Activated CD8-positive, alpha-beta memory T cell treated with anti-CD3 and anti-CD28 coated beads, Interleukin-2, amount 10 ng/mL, durations not matched to agents 7 days and 5 days (primary cell): ENCODE measurements at regions not wholly inside any gene's neighbourhood (a gene's known extent, or its start where the extent isn't known, plus 50 kb on each side); places are given as distances from the start of the nearest gene placed in this dataset.
A peak's percentile ranks its signal among the peaks of the same experiment; 100 is the strongest.

Experiments used
- ATAC-seq: fragments of 150-1000 bp; cut with Tn5 transposase; one replicate; pipeline ENCODE4 v1.10.0; 2021; ENCODE audit warnings: moderate library complexity
- CTCF ChIA-PET: fragments of 350-600 bp; sonication (Branson Sonifier 250); formaldehyde crosslinking; loops from one replicate; lab custom pipeline; 2021; ENCODE audit warnings: antibody characterized with exemption; lab: Charles Lee
- DNase-seq: peaks from one replicate; pipeline ENCODE4 v3.0.0-alpha.2; 2020
- H3K27ac Mint-ChIP-seq: one replicate; pipeline ENCODE4 v1.8.0; 2021; ENCODE audit warnings: mild to moderate bottlenecking, mixed read lengths
- H3K27me3 Mint-ChIP-seq: one replicate; pipeline ENCODE4 v1.8.0; 2021; ENCODE audit warnings: mixed read lengths
- H3K36me3 Mint-ChIP-seq: one replicate; pipeline ENCODE4 v1.8.0; 2021; ENCODE audit warnings: mild to moderate bottlenecking, mixed read lengths
- H3K4me1 Mint-ChIP-seq: one replicate; pipeline ENCODE4 v1.8.0; 2021; ENCODE audit warnings: mixed read lengths
- H3K4me3 Mint-ChIP-seq: one replicate; pipeline ENCODE4 v1.8.0; 2021; ENCODE audit warnings: mild to moderate bottlenecking, moderate library complexity, mixed read lengths
- H3K9me3 Mint-ChIP-seq: one replicate; pipeline ENCODE4 v1.8.0; 2022; ENCODE audit warnings: low read depth, mixed read lengths

- no peaks in the 10 kb centered on the region for H3K4me1 Mint-ChIP-seq
- no peak overlapping the region for H3K4me3 Mint-ChIP-seq
- H3K36me3 Mint-ChIP-seq, result no peaks in the 10 kb centered on the region
- DNase-seq (no peak), ATAC-seq (no peak)
- H3K27me3 Mint-ChIP-seq, result peaks cover 25% of the 10 kb centered on the region
- H3K27ac Mint-ChIP-seq, result no peak overlapping the region
- H3K9me3 Mint-ChIP-seq, result no peaks in the 10 kb centered on the region
- CTCF ChIA-PET, result no interaction called here
These were observed 212.7 kb upstream of the C1QTNF7 start for GRCh38 chr4:15215109-15215508.

- H3K27me3 Mint-ChIP-seq, result peaks cover 5% of the 10 kb centered on the region
- DNase-seq (no peak), ATAC-seq (no peak)
- H3K27ac Mint-ChIP-seq, result no peak overlapping the region
- H3K4me3 Mint-ChIP-seq, result no peak overlapping the region
- CTCF ChIA-PET, result no interaction called here
- no peaks in the 10 kb centered on the region for H3K4me1 Mint-ChIP-seq
- no peaks in the 10 kb centered on the region for H3K9me3 Mint-ChIP-seq
- H3K36me3 Mint-ChIP-seq, result no peaks in the 10 kb centered on the region
These were observed 201.6 kb upstream of the C1QTNF7 start for GRCh38 chr4:15226203-15226602.

GRCh38 chr4:15231265-15232091 is 196.4 kb upstream of the C1QTNF7 start:
- H3K4me3 Mint-ChIP-seq, result no peak overlapping the region
- CTCF ChIA-PET, result interaction anchor here (0.7 to 4.5 kb wide), 6 partner anchors 19 to 770 kb away, joined by 3 to 23 read pairs (median 4); no protein-coding TSS in a partner anchor
- peaks cover 23% of the 10 kb centered on the region for H3K4me1 Mint-ChIP-seq
- no peaks in the 10 kb centered on the region for H3K36me3 Mint-ChIP-seq
- H3K27ac Mint-ChIP-seq, result no peak overlapping the region
- no peaks in the 10 kb centered on the region for H3K27me3 Mint-ChIP-seq
- H3K9me3 Mint-ChIP-seq, result no peaks in the 10 kb centered on the region
- DNase-seq (peak; percentile 80), ATAC-seq (peak; percentile 81)

GRCh38 chr4:15232366-15233263 is 195.2 kb upstream of the C1QTNF7 start:
- CTCF ChIA-PET, result interaction anchor here (0.9 to 4.5 kb wide), 6 partner anchors 9 to 417 kb away, joined by 3 to 23 read pairs (median 10); no protein-coding TSS in a partner anchor
- no peaks in the 10 kb centered on the region for H3K9me3 Mint-ChIP-seq
- no peaks in the 10 kb centered on the region for H3K36me3 Mint-ChIP-seq
- H3K4me3 Mint-ChIP-seq, result no peak overlapping the region
- ATAC-seq (no peak), DNase-seq (no peak)
- peaks cover 2% of the 10 kb centered on the region for H3K27me3 Mint-ChIP-seq
- H3K27ac Mint-ChIP-seq, result no peak overlapping the region
- peaks cover 23% of the 10 kb centered on the region for H3K4me1 Mint-ChIP-seq

- CTCF ChIA-PET, result interaction anchor here (0.9 to 3.7 kb wide), 4 partner anchors 9 to 226 kb away, joined by 3 to 20 read pairs (median 10); no protein-coding TSS in a partner anchor
- Mint-ChIP-seq H3K36me3 (no peaks in the 10 kb centered on the region), H3K4me1 (peaks cover 23% of the 10 kb centered on the region), H3K27me3 (peaks cover 5% of the 10 kb centered on the region), H3K27ac (peak overlapping the region; percentile 21), H3K9me3 (no peaks in the 10 kb centered on the region), H3K4me3 (peak overlapping the region; percentile 14)
- ATAC-seq, result peak; percentile 22
- no peak for DNase-seq
These were observed 194.6 kb upstream of the C1QTNF7 start for GRCh38 chr4:15233264-15233597.

- peaks cover 23% of the 10 kb centered on the region for H3K4me1 Mint-ChIP-seq
- H3K36me3 Mint-ChIP-seq, result no peaks in the 10 kb centered on the region
- CTCF ChIA-PET, result interaction anchor here (0.9 to 3.7 kb wide), 4 partner anchors 8 to 226 kb away, joined by 3 to 20 read pairs (median 10); no protein-coding TSS in a partner anchor
- H3K4me3 Mint-ChIP-seq, result peak overlapping the region; percentile 14
- H3K27me3 Mint-ChIP-seq, result peaks cover 9% of the 10 kb centered on the region
- DNase-seq (peak; percentile 59), ATAC-seq (peak; percentile 73)
- no peaks in the 10 kb centered on the region for H3K9me3 Mint-ChIP-seq
- peak overlapping the region; percentile 21 for H3K27ac Mint-ChIP-seq
These were observed 194.2 kb upstream of the C1QTNF7 start for GRCh38 chr4:15233626-15234025.

GRCh38 chr4:15234116-15234855 is 193.5 kb upstream of the C1QTNF7 start:
- Mint-ChIP-seq H3K36me3 (no peaks in the 10 kb centered on the region), H3K27me3 (peaks cover 9% of the 10 kb centered on the region), H3K9me3 (no peaks in the 10 kb centered on the region), H3K4me1 (peaks cover 23% of the 10 kb centered on the region), H3K4me3 (no peak overlapping the region), H3K27ac (no peak overlapping the region)
- CTCF ChIA-PET, result interaction anchor here (0.6 to 3.7 kb wide), 2 partner anchors 162 to 416 kb away, joined by 3 to 20 read pairs; no protein-coding TSS in a partner anchor
- ATAC-seq, result no peak
- DNase-seq, result no peak

- peaks cover 9% of the 10 kb centered on the region for H3K27me3 Mint-ChIP-seq
- CTCF ChIA-PET, result interaction anchor here (0.6 kb wide), 1 partner anchor 416 kb away, joined by 3 read pairs; no protein-coding TSS in a partner anchor
- peaks cover 23% of the 10 kb centered on the region for H3K4me1 Mint-ChIP-seq
- no peak overlapping the region for H3K27ac Mint-ChIP-seq
- H3K36me3 Mint-ChIP-seq, result no peaks in the 10 kb centered on the region
- no peaks in the 10 kb centered on the region for H3K9me3 Mint-ChIP-seq
- no peak overlapping the region for H3K4me3 Mint-ChIP-seq
- DNase-seq (no peak), ATAC-seq (no peak)
These were observed 193.0 kb upstream of the C1QTNF7 start for GRCh38 chr4:15234856-15235126.

GRCh38 chr4:15235135-15235534 is 192.7 kb upstream of the C1QTNF7 start:
- Mint-ChIP-seq H3K27ac (no peak overlapping the region), H3K4me1 (peaks cover 23% of the 10 kb centered on the region), H3K9me3 (no peaks in the 10 kb centered on the region), H3K36me3 (no peaks in the 10 kb centered on the region), H3K4me3 (no peak overlapping the region), H3K27me3 (peaks cover 9% of the 10 kb centered on the region)
- CTCF ChIA-PET, result interaction anchor here (0.6 to 1.3 kb wide), 2 partner anchors 416 to 419 kb away, joined by 3 read pairs; no protein-coding TSS in a partner anchor
- ATAC-seq (no peak), DNase-seq (no peak)

GRCh38 chr4:15237648-15238230 is 190.1 kb upstream of the C1QTNF7 start:
- no peaks in the 10 kb centered on the region for H3K9me3 Mint-ChIP-seq
- DNase-seq (no peak), ATAC-seq (no peak)
- H3K4me1 Mint-ChIP-seq, result peaks cover 17% of the 10 kb centered on the region
- H3K27ac Mint-ChIP-seq, result no peak overlapping the region
- H3K36me3 Mint-ChIP-seq, result no peaks in the 10 kb centered on the region
- CTCF ChIA-PET, result interaction anchor here (0.8 to 1.9 kb wide), 7 partner anchors 158 to 719 kb away, joined by 3 to 6 read pairs (median 4); no protein-coding TSS in a partner anchor
- H3K27me3 Mint-ChIP-seq, result peaks cover 9% of the 10 kb centered on the region
- no peak overlapping the region for H3K4me3 Mint-ChIP-seq

- ATAC-seq (peak; percentile 27), DNase-seq (peak; percentile 46)
- peaks cover 7% of the 10 kb centered on the region for H3K4me1 Mint-ChIP-seq
- no peak overlapping the region for H3K27ac Mint-ChIP-seq
- H3K27me3 Mint-ChIP-seq, result peaks cover 9% of the 10 kb centered on the region
- no peak overlapping the region for H3K4me3 Mint-ChIP-seq
- H3K9me3 Mint-ChIP-seq, result no peaks in the 10 kb centered on the region
- CTCF ChIA-PET, result interaction anchor here (0.8 to 1.6 kb wide), 5 partner anchors 158 to 718 kb away, joined by 3 to 6 read pairs (median 4); no protein-coding TSS in a partner anchor
- no peaks in the 10 kb centered on the region for H3K36me3 Mint-ChIP-seq
These were observed 189.1 kb upstream of the C1QTNF7 start for GRCh38 chr4:15238720-15239119.

GRCh38 chr4:15239866-15240265 is 188.0 kb upstream of the C1QTNF7 start:
- no peak for DNase-seq
- ATAC-seq, result no peak
- Mint-ChIP-seq H3K27ac (no peak overlapping the region), H3K27me3 (peaks cover 9% of the 10 kb centered on the region), H3K4me1 (no peaks in the 10 kb centered on the region), H3K36me3 (no peaks in the 10 kb centered on the region), H3K9me3 (no peaks in the 10 kb centered on the region), H3K4me3 (no peak overlapping the region)
- CTCF ChIA-PET, result no interaction called here
